HL-60 (cell line): ENCODE measurements at regions not wholly inside any gene's neighbourhood (a gene's known extent, or its start where the extent isn't known, plus 50 kb on each side); places are given as distances from the start of the nearest gene placed in this dataset.

ENCODE experiments used
- CTCF ChIP-seq: IDR thresholded peaks from one replicate; pipeline ENCODE4 v1.5.1; 2011; ENCODE audit warnings: low read length, control low read depth, inconsistent platforms; ENCODE audit not compliant: insufficient read depth
- GABPA ChIP-seq: IDR thresholded peaks from 2 replicates; pipeline ENCODE4 v1.6.1; 2012; ENCODE audit warnings: low read depth

GRCh38 chr4:60897415-60897814, 302.7 kb upstream of the ADGRL3 start:
- TF ChIP-seq CTCF (no peak), GABPA (no peak)
